GM19324 (cell line): ENCODE measurements at regions not wholly inside any gene's neighbourhood (a gene's known extent, or its start where the extent isn't known, plus 50 kb on each side); places are given as distances from the start of the nearest gene placed in this dataset.
A peak's percentile ranks its signal among the peaks of the same experiment; 100 is the strongest.
"Not testable (repeated sequence)": the region's sequence is repeated elsewhere in the genome, so short reads cannot be mapped to it uniquely, and the experiment has no call there.

Source experiments
- ATAC-seq: cut with Tn5 transposase; IDR thresholded peaks from one replicate; pipeline ENCODE4 v1.9.1; 2021; ENCODE audit warnings: mild to moderate bottlenecking, moderate library complexity; ENCODE audit not compliant: unreplicated experiment, low FRiP score

- ATAC-seq = no peak
These were observed 259.0 kb upstream of the ERBB4 start for GRCh38 chr2:212797484-212798205.

DNA sequence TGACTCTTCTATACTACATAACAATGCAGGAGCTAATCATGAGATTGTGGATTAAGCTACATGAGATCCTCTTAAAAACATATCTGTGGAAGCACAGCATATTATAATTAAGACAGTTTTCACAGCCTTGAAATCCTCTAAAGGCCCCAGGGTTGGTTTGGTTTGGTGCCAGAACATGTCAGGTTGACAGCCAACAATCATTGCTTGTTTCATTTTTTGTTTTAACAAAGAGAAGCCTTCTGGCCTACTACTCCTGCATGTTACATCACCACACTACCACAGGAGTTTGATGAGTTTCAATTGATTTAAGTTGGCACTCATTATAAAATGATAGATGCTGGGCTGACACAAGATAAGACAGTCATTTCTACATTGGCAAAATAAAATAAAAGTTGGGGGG is 255.9 kb upstream of the ERBB4 start:
- no peak for ATAC-seq

DNA sequence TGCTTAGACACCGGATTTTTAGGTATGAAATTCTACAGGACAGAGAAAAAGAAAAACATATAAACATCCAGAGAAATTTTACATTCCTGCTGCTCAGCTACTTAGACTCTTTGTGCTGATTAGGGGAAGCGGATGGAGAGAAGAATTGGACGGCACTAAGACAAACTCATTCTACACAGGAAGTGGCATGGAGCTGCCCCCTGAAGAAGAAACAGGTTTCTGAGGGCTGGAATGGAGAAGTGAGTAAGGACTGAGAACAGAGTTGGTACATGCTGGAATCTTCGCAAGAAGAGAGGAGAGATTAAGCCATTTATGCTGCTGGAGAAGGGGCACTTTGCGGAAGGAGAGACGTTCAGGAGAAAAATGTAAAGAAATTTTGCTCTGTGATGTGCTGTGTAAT is 253.0 kb upstream of the ERBB4 start:
- no peak for ATAC-seq

GRCh38 chr2:212786088-212786487 is 247.5 kb upstream of the ERBB4 start:
- not testable (repeated sequence) for ATAC-seq

DNA sequence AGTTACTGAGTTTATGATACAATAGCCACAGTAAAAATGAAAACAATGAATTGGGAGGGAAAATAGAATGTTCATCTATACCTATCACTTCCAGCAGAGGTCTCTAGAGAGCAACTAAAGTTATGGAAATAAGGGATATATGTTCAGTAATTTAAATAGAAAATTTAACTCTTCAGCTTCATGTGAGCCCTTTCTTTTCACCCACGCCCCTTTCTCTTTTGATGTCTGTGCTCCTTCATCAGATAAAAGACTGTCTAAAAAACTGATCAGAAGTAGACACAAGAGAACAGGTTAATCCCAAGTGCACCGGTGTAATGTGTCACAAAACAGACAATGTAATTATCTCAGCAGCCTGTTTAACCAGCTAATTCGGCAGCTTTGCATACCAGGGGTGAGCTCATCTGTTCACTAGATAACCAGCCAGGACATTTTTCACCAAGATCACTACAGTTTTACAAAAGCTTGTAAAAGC is 238.5 kb upstream of the ERBB4 start:
- peak; percentile 66 for ATAC-seq

DNA sequence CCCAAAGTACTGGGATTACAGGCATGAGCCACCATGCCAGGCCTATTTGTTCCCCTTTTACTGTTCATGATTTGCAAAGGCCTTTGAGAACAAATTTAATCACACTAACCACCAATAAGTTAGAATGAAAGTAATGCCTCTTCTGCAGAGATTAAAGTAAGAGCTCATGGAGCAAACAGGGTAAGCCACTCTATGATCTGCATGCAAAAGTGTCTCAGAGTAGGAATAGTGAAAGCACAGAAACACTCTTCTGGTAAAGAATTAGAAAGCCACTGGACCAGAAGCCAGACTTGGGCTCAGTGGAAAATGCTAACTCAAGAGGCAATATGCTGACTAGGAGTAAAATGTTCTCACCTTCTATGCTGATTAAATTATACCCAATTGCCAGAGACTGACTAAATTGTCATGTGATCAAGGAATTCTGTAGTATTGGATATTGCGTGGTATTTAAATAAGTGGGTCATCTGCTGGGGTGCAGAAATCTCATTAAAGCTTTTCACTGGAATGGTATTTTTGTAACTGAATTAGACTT is 235.3 kb upstream of the ERBB4 start:
- no peak for ATAC-seq

- no peak for ATAC-seq
These were observed 231.6 kb upstream of the ERBB4 start for GRCh38 chr2:212770240-212770639.

DNA sequence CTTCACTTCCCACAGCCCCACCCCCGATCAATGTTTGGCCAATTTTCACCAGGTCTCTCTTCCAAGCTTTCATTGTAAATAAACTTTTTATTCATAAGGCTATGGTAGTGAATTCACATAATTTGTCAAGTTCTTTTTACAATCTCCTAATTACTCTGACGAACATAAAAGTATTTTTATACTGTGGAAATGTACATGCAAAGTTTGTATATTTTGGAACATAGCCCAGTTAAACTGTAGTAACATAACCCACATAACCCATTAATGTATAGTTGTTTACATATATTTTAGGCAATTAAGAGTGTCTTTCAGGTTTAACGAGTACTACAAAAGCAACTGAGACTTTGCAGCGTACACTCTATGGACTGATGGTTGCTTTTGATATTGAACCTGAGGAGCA is 228.3 kb upstream of the ERBB4 start:
- ATAC-seq = no peak

DNA sequence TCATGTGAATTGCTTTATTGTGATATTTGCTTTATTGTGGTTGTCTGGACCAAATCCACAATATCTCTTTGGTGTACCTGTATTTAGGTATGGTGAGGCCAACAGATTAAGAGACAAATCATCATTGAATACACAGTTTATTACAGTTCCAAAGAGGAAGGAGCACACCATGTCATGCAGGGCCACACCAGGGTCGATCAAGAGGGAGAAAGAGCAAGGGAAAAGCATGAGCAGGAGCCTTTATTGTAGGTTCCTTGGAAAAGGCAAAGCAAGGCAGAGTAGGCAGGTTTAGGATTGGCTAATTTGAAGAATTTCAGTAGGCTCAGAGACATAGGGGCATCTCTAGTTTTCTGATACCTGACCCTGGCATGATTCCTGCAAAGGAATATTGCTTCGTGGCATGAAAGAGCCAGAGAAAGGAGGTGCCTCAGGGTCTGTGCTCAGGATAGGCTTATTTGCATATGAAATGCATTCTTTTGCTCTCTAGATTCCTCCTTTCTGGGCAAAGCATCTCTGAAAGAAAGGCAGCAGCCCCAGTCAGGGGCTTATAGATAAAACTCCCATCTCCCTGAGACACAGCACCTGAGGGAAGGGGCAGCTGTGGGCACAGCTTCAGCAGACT is 214.2 kb upstream of the ERBB4 start:
- ATAC-seq = no peak

DNA sequence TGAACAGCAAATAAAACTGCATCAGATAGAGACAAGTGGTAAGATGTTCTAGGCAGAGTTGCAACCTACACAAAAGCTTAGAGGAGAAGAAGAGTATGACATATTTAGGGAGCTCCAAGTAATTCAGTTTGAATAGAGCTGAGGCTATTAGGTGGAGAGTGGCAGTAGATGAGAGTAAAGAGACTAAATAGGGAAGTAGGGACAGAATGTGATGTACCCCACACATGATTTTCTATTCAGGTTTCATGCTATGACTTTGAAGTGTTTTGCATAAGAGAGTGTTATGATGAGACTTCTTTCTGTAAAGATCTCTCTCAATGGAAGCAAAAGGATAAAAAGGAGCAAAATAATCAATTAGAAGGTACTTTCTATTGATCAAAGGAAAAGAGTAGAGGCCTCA is 206.8 kb upstream of the ERBB4 start:
- peak; percentile 62 for ATAC-seq

GRCh38 chr2:212737392-212738172 is 199.0 kb upstream of the ERBB4 start:
- ATAC-seq = no peak

DNA sequence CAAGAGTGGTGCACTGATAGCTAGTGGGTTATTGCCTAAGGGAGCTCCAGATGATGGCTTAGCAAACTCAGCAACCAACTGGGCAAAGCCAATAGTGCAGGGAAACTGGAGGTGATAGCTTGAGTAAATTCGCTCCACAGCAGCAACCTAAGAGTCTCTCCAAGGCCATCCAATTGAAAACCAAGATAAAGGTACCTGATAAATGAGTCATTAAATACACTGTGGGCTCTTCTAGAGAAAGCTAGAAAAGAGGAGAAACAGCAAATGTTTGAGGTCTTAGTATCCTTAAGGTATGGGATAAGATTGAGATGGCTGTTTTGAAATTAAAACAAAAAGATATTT is 197.8 kb upstream of the ERBB4 start:
- ATAC-seq = no peak

DNA sequence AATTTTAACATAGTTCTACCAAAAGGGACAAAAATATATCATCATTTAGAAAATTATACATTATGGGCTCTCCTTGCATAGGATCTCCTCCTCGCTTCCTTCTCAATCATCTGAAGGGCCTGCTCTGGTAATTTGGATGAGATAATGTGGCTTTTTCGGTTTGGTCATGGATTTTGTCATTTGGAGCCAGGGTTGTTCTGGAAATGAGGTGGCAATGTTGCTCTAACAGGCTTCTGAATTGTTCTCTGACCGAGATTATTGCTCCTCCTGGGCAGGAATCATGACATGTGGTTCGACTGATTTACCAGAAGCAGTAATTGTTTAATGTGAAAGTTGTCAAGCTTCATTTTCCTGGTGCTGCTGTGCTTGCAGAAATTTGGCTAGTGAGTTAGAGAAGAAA is 194.7 kb upstream of the ERBB4 start:
- ATAC-seq = no peak

DNA sequence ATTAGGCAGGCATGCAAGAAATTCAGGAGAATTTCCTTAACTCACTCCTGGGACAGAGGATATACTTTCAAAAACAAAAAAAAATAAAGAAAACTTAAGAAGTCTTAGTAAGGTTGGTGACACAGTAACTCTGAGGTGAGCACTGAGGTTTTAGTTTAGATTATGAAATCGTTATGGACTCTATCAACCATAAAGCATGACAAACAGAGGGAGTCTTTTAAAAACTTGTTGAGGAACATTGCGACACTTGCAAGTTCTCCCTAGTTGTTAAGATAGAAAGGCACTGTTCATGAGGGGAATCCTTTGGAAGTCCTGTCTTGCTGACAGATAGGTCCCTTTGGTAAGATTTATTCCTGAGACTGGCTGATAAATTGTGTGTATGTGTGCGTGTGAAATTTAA is 194.3 kb upstream of the ERBB4 start:
- ATAC-seq = no peak

GRCh38 chr2:212730994-212731393 is 192.4 kb upstream of the ERBB4 start:
- peak; percentile 60 for ATAC-seq

GRCh38 chr2:212728717-212729116 is 190.1 kb upstream of the ERBB4 start:
- ATAC-seq = no peak

- peak; percentile 45 for ATAC-seq
These were observed 189.1 kb upstream of the ERBB4 start for GRCh38 chr2:212727751-212728150.

- ATAC-seq = no peak
These were observed 187.8 kb upstream of the ERBB4 start for GRCh38 chr2:212726403-212726802.

DNA sequence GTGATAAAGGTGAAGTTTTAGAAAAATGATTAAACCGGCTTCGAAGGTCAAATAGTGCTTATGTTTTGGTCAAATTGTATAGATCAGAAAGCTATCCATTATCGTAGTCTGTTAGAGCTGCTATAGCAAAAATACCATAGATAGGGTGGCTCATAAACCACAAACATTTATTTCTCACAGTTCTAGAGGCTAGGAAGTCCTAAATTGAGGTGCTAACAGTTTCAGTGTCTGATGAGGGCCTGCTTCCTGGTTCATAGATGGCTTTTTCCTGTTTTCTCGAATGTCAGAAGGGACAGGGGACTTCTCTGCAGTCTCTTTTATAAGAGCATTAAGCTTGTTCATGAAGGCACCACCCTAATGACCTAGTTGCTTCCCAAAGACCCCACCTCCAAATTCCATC is 186.6 kb upstream of the ERBB4 start:
- ATAC-seq = no peak

DNA sequence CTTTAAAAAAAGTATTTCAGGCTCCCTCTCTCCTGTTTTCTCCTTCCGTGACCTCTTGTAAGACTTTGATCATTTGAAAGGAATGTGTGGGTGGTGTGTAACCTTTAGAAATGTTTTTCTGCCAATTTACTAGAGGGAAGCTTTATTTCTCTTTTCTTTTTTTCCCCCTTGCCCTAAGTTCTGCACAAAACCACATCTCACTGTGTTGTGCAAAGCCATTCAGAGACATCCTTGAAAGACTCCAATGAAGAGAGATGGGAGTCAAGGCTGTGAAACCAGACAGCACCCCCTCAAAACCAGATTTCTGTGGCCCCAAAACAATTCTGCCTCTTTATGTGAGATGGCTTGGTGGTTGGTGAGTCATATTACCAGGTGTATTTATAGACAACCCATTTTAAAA is 184.6 kb upstream of the ERBB4 start:
- ATAC-seq = no peak

- ATAC-seq = no peak
These were observed 183.4 kb upstream of the ERBB4 start for GRCh38 chr2:212722046-212722445.
